OCI-LY3 (cell line): ENCODE measurements at regions not wholly inside any gene's neighbourhood (a gene's known extent, or its start where the extent isn't known, plus 50 kb on each side); places are given as distances from the start of the nearest gene placed in this dataset.

ENCODE experiments used
- CTCF ChIP-seq: fragments of 200-600, 300-600 bp; sonication (generic); IDR thresholded peaks from 2 replicates; pipeline ENCODE4 v1.5.1; 2014; ENCODE audit warnings: antibody characterized with exemption, low read length, low read depth
- EZH2phosphoT487 ChIP-seq: fragments of 200-600 bp; shearing (Covaris generic); IDR thresholded peaks from 2 replicates; pipeline ENCODE4 v1.6.1; 2018; ENCODE audit warnings: antibody characterized with exemption, mixed run types, low read depth

- TF ChIP-seq CTCF (no peak), EZH2phosphoT487 (no peak)
These were observed 550.5 kb upstream of the DIPK2B start for GRCh38 chrX:45751156-45751555.
